B cell (primary cell): ENCODE measurements at regions not wholly inside any gene's neighbourhood (a gene's known extent, or its start where the extent isn't known, plus 50 kb on each side); places are given as distances from the start of the nearest gene placed in this dataset.

Source experiments
- CTCF ChIP-seq: fragments of 200-600 bp; IDR thresholded peaks from one replicate; pipeline ENCODE4 v1.8.0; 2022; ENCODE audit warnings: antibody characterized with exemption, mild to moderate bottlenecking
- EZH2 ChIP-seq: IDR thresholded peaks from 2 replicates; pipeline ENCODE4 v1.6.1; 2012; ENCODE audit warnings: borderline replicate concordance, low read depth, mild to moderate bottlenecking, moderate library complexity, low read length; ENCODE audit not compliant: insufficient read depth, poor library complexity, severe bottlenecking

GRCh38 chr9:89843591-89843990 lies 238.8 kb downstream of the GADD45G start:
- no peak for TF ChIP-seq CTCF
- TF ChIP-seq EZH2, result no peak
